DOHH2 (cell line): ENCODE measurements at regions not wholly inside any gene's neighbourhood (a gene's known extent, or its start where the extent isn't known, plus 50 kb on each side); places are given as distances from the start of the nearest gene placed in this dataset.

Source experiments
- H3F3A ChIP-seq: fragments of 200-600 bp; sonication (generic), shearing (Covaris generic); 2 replicates; pipeline ENCODE4 v1.6.0; 2016; ENCODE audit warnings: antibody characterized with exemption, mild to moderate bottlenecking; ENCODE audit not compliant: control insufficient read depth, insufficient read depth
- H3K27ac ChIP-seq: fragments of 200-600 bp; sonication (generic); 2 replicates; pipeline ENCODE4 v1.5.1; 2014; ENCODE audit warnings: low read depth, mild to moderate bottlenecking, low read length, moderate library complexity
- H3K27me3 ChIP-seq: fragments of 200-600 bp; sonication (generic); 2 replicates; pipeline ENCODE4 v1.6.1; 2014; ENCODE audit warnings: mild to moderate bottlenecking, low read length, mixed read lengths; ENCODE audit not compliant: control insufficient read depth
- H3K36me3 ChIP-seq: fragments of 200-600 bp; sonication (generic); 2 replicates; pipeline ENCODE4 v1.6.1; 2014; ENCODE audit warnings: mild to moderate bottlenecking, low read length, moderate library complexity, mixed read lengths; ENCODE audit not compliant: control insufficient read depth
- H3K4me1 ChIP-seq: fragments of 200-600 bp; sonication (generic); 2 replicates; pipeline ENCODE4 v1.6.1; 2014; ENCODE audit warnings: mild to moderate bottlenecking, low read length, mixed read lengths; ENCODE audit not compliant: control insufficient read depth
- H3K4me2 ChIP-seq: fragments of 200-600 bp; sonication (generic); 2 replicates; pipeline ENCODE4 v1.6.0; 2014; ENCODE audit warnings: mild to moderate bottlenecking, low read length, moderate library complexity
- H3K4me3 ChIP-seq: fragments of 200-600 bp; sonication (generic); 2 replicates; pipeline ENCODE4 v1.5.1; 2014; ENCODE audit warnings: mild to moderate bottlenecking, low read length, mixed read lengths
- H3K79me2 ChIP-seq: fragments of 200-600 bp; sonication (generic); 2 replicates; pipeline ENCODE4 v1.6.1; 2014; ENCODE audit warnings: mild to moderate bottlenecking, low read length, mixed read lengths; ENCODE audit not compliant: control insufficient read depth
- H3K9me2 ChIP-seq: fragments of 200-600 bp; sonication (generic); replicated peaks from 2 replicates; pipeline ENCODE4 v1.6.1; 2014; ENCODE audit warnings: mild to moderate bottlenecking, low read length, mixed read lengths; ENCODE audit not compliant: control insufficient read depth
- H3K9me3 ChIP-seq: fragments of 200-600 bp; sonication (generic); 2 replicates; pipeline ENCODE4 v1.6.1; 2014; ENCODE audit warnings: antibody characterized with exemption, low read length, mixed read lengths; ENCODE audit not compliant: control insufficient read depth, insufficient read depth
- H4K20me1 ChIP-seq: fragments of 200-600 bp; sonication (generic); 2 replicates; pipeline ENCODE4 v1.6.0; 2014; ENCODE audit warnings: low read depth, mild to moderate bottlenecking, antibody characterized with exemption, low read length, moderate library complexity; ENCODE audit not compliant: control insufficient read depth, insufficient read depth
- EZH2phosphoT487 ChIP-seq: fragments of 200-600 bp; sonication (generic); IDR thresholded peaks from 2 replicates; pipeline ENCODE4 v1.6.1; 2017; ENCODE audit warnings: borderline replicate concordance, mild to moderate bottlenecking, antibody characterized with exemption, low read length, moderate library complexity, mixed read lengths
- TF ChIP-seq, protein P1 (sequence below): fragments of 200-600 bp; sonication (generic); IDR thresholded peaks from one replicate; pipeline ENCODE4 v1.5.1; 2014; ENCODE audit warnings: antibody characterized with exemption, mild to moderate bottlenecking, low read depth, low read length; ENCODE audit not compliant: poor library complexity, severe bottlenecking

GRCh38 chr10:112025228-112025627 lies 158.3 kb downstream of the GPAM start:
- Histone ChIP-seq H3K4me1 (no peaks in the 10 kb centered on the region), H3K9me2 (no peaks in the 10 kb centered on the region), H3K4me3 (no peak overlapping the region), H3K9me3 (no peaks in the 10 kb centered on the region; the same call in 1 of the 2 replicates), H3K27me3 (no peaks in the 10 kb centered on the region), H3K79me2 (no peaks in the 10 kb centered on the region), H3K27ac (no peak overlapping the region), H4K20me1 (no peaks in the 10 kb centered on the region), H3F3A (no peaks in the 10 kb centered on the region), H3K4me2 (no peak overlapping the region), H3K36me3 (no peaks in the 10 kb centered on the region)
- no peak for TF ChIP-seq EZH2phosphoT487
- TF ChIP-seq, protein P1, sequence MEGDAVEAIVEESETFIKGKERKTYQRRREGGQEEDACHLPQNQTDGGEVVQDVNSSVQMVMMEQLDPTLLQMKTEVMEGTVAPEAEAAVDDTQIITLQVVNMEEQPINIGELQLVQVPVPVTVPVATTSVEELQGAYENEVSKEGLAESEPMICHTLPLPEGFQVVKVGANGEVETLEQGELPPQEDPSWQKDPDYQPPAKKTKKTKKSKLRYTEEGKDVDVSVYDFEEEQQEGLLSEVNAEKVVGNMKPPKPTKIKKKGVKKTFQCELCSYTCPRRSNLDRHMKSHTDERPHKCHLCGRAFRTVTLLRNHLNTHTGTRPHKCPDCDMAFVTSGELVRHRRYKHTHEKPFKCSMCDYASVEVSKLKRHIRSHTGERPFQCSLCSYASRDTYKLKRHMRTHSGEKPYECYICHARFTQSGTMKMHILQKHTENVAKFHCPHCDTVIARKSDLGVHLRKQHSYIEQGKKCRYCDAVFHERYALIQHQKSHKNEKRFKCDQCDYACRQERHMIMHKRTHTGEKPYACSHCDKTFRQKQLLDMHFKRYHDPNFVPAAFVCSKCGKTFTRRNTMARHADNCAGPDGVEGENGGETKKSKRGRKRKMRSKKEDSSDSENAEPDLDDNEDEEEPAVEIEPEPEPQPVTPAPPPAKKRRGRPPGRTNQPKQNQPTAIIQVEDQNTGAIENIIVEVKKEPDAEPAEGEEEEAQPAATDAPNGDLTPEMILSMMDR, result no peak

DNA sequence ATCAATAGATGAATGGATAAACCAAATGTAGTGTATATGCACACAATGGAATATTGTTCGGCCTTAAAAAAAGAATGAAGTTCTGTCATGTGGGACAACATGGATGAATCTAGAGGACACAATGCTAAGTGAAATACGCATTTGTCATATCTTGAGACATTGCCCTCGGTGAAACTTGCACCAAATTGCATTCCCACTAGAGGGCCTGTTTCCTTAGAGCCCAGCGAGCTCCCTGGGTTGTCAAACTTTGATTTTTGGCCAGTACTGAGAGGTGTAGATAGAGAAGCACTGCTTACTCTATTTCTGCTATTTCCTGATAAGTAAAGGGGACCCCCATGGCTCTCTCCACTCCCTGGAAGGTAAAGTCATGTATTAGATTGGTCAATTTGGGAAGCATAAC lies 157.1 kb downstream of the GPAM start:
- H4K20me1 ChIP-seq, result no peaks in the 10 kb centered on the region
- H3K4me3 ChIP-seq, result no peak overlapping the region
- no peaks in the 10 kb centered on the region; the same call in 1 of the 2 replicates for H3K9me3 ChIP-seq
- H3K27me3 ChIP-seq, result no peaks in the 10 kb centered on the region
- H3K9me2 ChIP-seq, result no peaks in the 10 kb centered on the region
- no peak overlapping the region for H3K4me2 ChIP-seq
- no peaks in the 10 kb centered on the region for H3K36me3 ChIP-seq
- H3K4me1 ChIP-seq, result no peaks in the 10 kb centered on the region
- H3F3A ChIP-seq, result no peaks in the 10 kb centered on the region
- no peak overlapping the region for H3K27ac ChIP-seq
- no peaks in the 10 kb centered on the region for H3K79me2 ChIP-seq
- no peak for TF ChIP-seq EZH2phosphoT487
- TF ChIP-seq, protein P1, result no peak

- H3K4me2 ChIP-seq, result no peak overlapping the region
- no peaks in the 10 kb centered on the region; the same call in 1 of the 2 replicates for H3K9me3 ChIP-seq
- no peak overlapping the region for H3K27ac ChIP-seq
- H3K36me3 ChIP-seq, result no peaks in the 10 kb centered on the region
- no peaks in the 10 kb centered on the region for H3K9me2 ChIP-seq
- no peaks in the 10 kb centered on the region for H3K27me3 ChIP-seq
- no peaks in the 10 kb centered on the region for H4K20me1 ChIP-seq
- no peaks in the 10 kb centered on the region for H3K4me1 ChIP-seq
- no peaks in the 10 kb centered on the region for H3F3A ChIP-seq
- no peak overlapping the region for H3K4me3 ChIP-seq
- no peaks in the 10 kb centered on the region for H3K79me2 ChIP-seq
- TF ChIP-seq, protein P1, result no peak
- TF ChIP-seq EZH2phosphoT487, result no peak
Measured at GRCh38 chr10:112027731-112028280, 155.8 kb downstream of the GPAM start.
